Bronchial epithelial cell (primary cell): ENCODE measurements at regions not wholly inside any gene's neighbourhood (a gene's known extent, or its start where the extent isn't known, plus 50 kb on each side); places are given as distances from the start of the nearest gene placed in this dataset.

Experiments
- DNase-seq: peaks from one replicate; pipeline ENCODE4 v3.0.0-alpha.2; 2010; ENCODE audit warnings: low read depth
- FAIRE-seq: peaks from 2 replicates; lab custom pipeline; 2011; peaks lifted over from hg19 to GRCh38; lab: Jason Lieb, UNC
- H3K27me3 ChIP-seq: 2 replicates; pipeline ENCODE4 v1.5.1; 2011; ENCODE audit warnings: low read length; ENCODE audit not compliant: control insufficient read depth, insufficient read depth
- H3K36me3 ChIP-seq: 2 replicates; pipeline ENCODE4 v1.5.1; 2011; ENCODE audit warnings: low read length; ENCODE audit not compliant: control insufficient read depth, insufficient read depth
- H3K4me3 ChIP-seq: 2 replicates; pipeline ENCODE4 v1.5.1; 2011; ENCODE audit warnings: mild to moderate bottlenecking, low read depth, low read length, control low read depth
- TF ChIP-seq, protein P1 (sequence below): IDR thresholded peaks from 2 replicates; pipeline ENCODE4 v1.5.1; 2011; ENCODE audit warnings: mild to moderate bottlenecking, moderate library complexity, low read length, control low read depth, inconsistent platforms; ENCODE audit not compliant: insufficient read depth, severe bottlenecking

DNA sequence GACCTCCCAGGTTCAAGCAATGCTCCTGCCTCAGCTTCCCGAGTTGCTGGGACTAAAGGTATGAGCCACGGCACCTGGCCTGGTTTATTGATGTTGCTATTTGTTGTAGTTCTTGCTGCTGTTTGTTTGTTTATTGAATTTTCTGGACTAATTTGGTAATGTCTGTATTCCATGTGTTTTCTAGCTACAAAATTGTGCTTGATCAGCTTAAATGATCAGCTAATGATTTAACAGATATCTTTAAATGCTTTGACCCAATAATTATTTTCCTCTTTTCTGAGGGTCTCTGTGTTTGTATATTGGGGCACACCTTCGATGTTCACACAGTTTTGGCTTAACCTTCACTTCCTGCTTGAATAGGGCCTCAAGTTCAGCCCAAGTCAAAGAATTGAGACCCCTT, 488.1 kb upstream of the HTR2C start:
- DNase-seq = no peak

GRCh38 chrX:114087543-114087942, 496.3 kb upstream of the HTR2C start:
- Histone ChIP-seq H3K27me3 (no peaks in the 10 kb centered on the region), H3K4me3 (no peak overlapping the region), H3K36me3 (no peaks in the 10 kb centered on the region)
- FAIRE-seq (peak; percentile 23), DNase-seq (no peak)
- TF ChIP-seq, protein P1, sequence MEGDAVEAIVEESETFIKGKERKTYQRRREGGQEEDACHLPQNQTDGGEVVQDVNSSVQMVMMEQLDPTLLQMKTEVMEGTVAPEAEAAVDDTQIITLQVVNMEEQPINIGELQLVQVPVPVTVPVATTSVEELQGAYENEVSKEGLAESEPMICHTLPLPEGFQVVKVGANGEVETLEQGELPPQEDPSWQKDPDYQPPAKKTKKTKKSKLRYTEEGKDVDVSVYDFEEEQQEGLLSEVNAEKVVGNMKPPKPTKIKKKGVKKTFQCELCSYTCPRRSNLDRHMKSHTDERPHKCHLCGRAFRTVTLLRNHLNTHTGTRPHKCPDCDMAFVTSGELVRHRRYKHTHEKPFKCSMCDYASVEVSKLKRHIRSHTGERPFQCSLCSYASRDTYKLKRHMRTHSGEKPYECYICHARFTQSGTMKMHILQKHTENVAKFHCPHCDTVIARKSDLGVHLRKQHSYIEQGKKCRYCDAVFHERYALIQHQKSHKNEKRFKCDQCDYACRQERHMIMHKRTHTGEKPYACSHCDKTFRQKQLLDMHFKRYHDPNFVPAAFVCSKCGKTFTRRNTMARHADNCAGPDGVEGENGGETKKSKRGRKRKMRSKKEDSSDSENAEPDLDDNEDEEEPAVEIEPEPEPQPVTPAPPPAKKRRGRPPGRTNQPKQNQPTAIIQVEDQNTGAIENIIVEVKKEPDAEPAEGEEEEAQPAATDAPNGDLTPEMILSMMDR = no peak

More for the DNA sequence above, 488.1 kb upstream of the HTR2C start:
- H3K4me3 ChIP-seq = no peak overlapping the region
- TF ChIP-seq, protein P1 = no peak
- FAIRE-seq = no peak
- no peaks in the 10 kb centered on the region for H3K36me3 ChIP-seq
- H3K27me3 ChIP-seq = no peaks in the 10 kb centered on the region

DNA sequence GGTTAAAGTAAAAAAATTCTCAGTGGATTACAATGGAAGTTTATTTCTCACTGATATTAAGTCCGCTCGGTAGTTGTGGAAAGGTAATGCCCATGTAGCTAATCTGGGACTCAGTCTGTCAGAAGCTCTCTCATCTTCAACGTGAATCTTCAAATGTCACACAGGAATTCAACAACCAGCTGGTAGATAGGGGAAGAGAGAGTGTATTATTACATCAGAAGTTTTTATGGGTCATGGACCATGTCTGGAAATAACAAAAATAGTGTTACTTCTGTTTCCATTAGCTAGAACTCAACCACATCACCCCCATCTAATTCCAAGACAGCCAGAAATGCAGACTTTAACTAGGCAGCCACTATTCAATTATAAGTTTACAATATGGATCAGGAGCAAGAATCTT, 506.1 kb upstream of the HTR2C start:
- Histone ChIP-seq H3K36me3 (no peaks in the 10 kb centered on the region), H3K4me3 (no peak overlapping the region), H3K27me3 (no peaks in the 10 kb centered on the region)
- no peak for DNase-seq
- TF ChIP-seq, protein P1 = no peak
- FAIRE-seq = no peak

- FAIRE-seq = no peak
- TF ChIP-seq, protein P1 = no peak
- no peaks in the 10 kb centered on the region for H3K27me3 ChIP-seq
- H3K36me3 ChIP-seq = no peaks in the 10 kb centered on the region
- DNase-seq = no peak
- no peak overlapping the region for H3K4me3 ChIP-seq
Measured at GRCh38 chrX:114075073-114075673, 508.7 kb upstream of the HTR2C start.

DNA sequence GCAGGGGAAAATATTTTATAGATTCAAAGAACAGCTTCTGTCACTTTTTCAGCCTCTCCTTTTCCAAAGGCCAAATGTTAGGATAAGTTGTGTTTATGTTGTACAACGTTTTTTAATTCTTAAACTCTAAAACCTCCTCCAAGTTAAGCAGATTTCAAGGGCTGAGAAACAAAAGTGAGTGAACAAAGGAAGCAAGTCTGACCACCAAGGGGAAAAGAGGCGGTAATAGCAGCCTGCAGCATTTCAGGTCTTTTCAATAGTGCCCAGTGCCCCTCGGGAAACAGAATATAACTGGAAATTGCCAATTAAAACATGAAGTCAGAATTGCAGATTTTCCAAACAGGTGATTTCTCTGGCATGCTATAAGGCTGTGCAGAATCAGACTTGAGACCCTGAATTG, 510.0 kb upstream of the HTR2C start:
- FAIRE-seq = no peak
- TF ChIP-seq, protein P1 = no peak
- Histone ChIP-seq H3K27me3 (no peaks in the 10 kb centered on the region), H3K4me3 (no peak overlapping the region), H3K36me3 (no peaks in the 10 kb centered on the region)
- DNase-seq = no peak

GRCh38 chrX:114071412-114071811, 512.5 kb upstream of the HTR2C start:
- DNase-seq = peak; percentile 6
- no peak for FAIRE-seq
- TF ChIP-seq, protein P1 = no peak
- H3K36me3 ChIP-seq = no peaks in the 10 kb centered on the region
- H3K4me3 ChIP-seq = no peak overlapping the region
- no peaks in the 10 kb centered on the region for H3K27me3 ChIP-seq
